Loucy (cell line): ENCODE measurements at regions not wholly inside any gene's neighbourhood (a gene's known extent, or its start where the extent isn't known, plus 50 kb on each side); places are given as distances from the start of the nearest gene placed in this dataset.

ENCODE experiments used
- H2AFZ ChIP-seq: fragments of 200-600 bp; sonication (generic); 2 replicates; pipeline ENCODE4 v1.6.0; 2016; ENCODE audit warnings: antibody characterized with exemption, mild to moderate bottlenecking, low read length, moderate library complexity
- H3F3A ChIP-seq: fragments of 200-600 bp; 2 replicates; pipeline ENCODE4 v1.6.0; 2016; ENCODE audit warnings: antibody characterized with exemption, low read depth, mild to moderate bottlenecking
- H3K27me3 ChIP-seq: fragments of 200-600 bp; sonication (generic); 2 replicates; pipeline ENCODE4 v1.6.1; 2014; ENCODE audit warnings: low read length, mild to moderate bottlenecking; ENCODE audit not compliant: insufficient read depth, poor library complexity, severe bottlenecking
- H3K36me3 ChIP-seq: fragments of 200-600 bp; sonication (generic); 2 replicates; pipeline ENCODE4 v1.6.1; 2016; ENCODE audit warnings: low read length; ENCODE audit not compliant: insufficient read depth
- H3K4me1 ChIP-seq: fragments of 200-600 bp; sonication (generic); 2 replicates; pipeline ENCODE4 v1.5.1; 2014; ENCODE audit warnings: low read length, mild to moderate bottlenecking; ENCODE audit not compliant: insufficient read depth, poor library complexity, severe bottlenecking
- H3K4me2 ChIP-seq: fragments of 200-600 bp; sonication (generic); 2 replicates; pipeline ENCODE4 v1.6.0; 2014; ENCODE audit warnings: antibody characterized with exemption, low read length, low read depth, mild to moderate bottlenecking; ENCODE audit not compliant: poor library complexity, severe bottlenecking
- H3K4me3 ChIP-seq: fragments of 200-600 bp; sonication (generic); 2 replicates; pipeline ENCODE4 v1.5.1; 2014; ENCODE audit warnings: low read length, mild to moderate bottlenecking, mixed read lengths; ENCODE audit not compliant: poor library complexity, severe bottlenecking
- H3K79me2 ChIP-seq: fragments of 200-600 bp; sonication (generic); 2 replicates; pipeline ENCODE4 v1.6.1; 2014; ENCODE audit warnings: low read length; ENCODE audit not compliant: insufficient read depth
- H3K9ac ChIP-seq: fragments of 200-600 bp; sonication (generic); 2 replicates; pipeline ENCODE4 v1.6.0; 2014; ENCODE audit warnings: mild to moderate bottlenecking, low read depth, low read length, moderate library complexity; ENCODE audit not compliant: poor library complexity, severe bottlenecking
- H3K9me2 ChIP-seq: fragments of 200-600 bp; sonication (generic); replicated peaks from 2 replicates; pipeline ENCODE4 v1.6.1; 2016; ENCODE audit warnings: low read depth, low read length, mixed read lengths
- H3K9me3 ChIP-seq: fragments of 200-600 bp; sonication (generic); 2 replicates; pipeline ENCODE4 v1.6.1; 2014; ENCODE audit warnings: mild to moderate bottlenecking, antibody characterized with exemption, low read length, low read depth; ENCODE audit not compliant: insufficient read depth
- H4K20me1 ChIP-seq: fragments of 200-600 bp; sonication (generic); 2 replicates; pipeline ENCODE4 v1.6.0; 2014; ENCODE audit warnings: antibody characterized with exemption, low read length, mild to moderate bottlenecking; ENCODE audit not compliant: insufficient read depth, poor library complexity, severe bottlenecking
- EZH2phosphoT487 ChIP-seq: fragments of 200-600 bp; IDR thresholded peaks from 2 replicates; pipeline ENCODE4 v1.6.1; 2018; ENCODE audit warnings: antibody characterized with exemption, mild to moderate bottlenecking, moderate library complexity, borderline replicate concordance
- TF ChIP-seq, protein P1 (sequence below): fragments of 200-600 bp; sonication (generic); conservative IDR thresholded peaks from 2 replicates; pipeline ENCODE4 v1.5.1; 2014; ENCODE audit warnings: mild to moderate bottlenecking, antibody characterized with exemption, low read length

DNA sequence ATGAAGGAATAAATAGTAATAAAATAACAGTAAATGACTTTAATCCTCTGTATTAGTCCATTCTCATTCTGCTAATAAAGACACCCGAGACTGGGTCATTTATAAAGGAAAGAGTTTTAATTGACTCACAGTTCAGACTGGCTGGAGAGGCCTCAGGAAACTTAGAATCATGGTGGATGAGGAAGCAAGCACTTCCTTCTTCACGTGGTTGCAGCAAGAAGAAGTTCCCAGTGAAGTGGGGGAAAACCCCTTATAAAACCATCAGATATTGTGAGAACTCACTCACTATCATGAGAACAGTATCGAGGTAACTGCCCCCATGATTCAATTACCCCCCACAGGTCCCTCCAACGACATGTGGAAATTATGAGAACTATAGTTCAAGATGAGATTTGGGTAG lies 727.9 kb upstream of the LINC00305 start:
- TF ChIP-seq EZH2phosphoT487: no peak
- TF ChIP-seq, protein P1, sequence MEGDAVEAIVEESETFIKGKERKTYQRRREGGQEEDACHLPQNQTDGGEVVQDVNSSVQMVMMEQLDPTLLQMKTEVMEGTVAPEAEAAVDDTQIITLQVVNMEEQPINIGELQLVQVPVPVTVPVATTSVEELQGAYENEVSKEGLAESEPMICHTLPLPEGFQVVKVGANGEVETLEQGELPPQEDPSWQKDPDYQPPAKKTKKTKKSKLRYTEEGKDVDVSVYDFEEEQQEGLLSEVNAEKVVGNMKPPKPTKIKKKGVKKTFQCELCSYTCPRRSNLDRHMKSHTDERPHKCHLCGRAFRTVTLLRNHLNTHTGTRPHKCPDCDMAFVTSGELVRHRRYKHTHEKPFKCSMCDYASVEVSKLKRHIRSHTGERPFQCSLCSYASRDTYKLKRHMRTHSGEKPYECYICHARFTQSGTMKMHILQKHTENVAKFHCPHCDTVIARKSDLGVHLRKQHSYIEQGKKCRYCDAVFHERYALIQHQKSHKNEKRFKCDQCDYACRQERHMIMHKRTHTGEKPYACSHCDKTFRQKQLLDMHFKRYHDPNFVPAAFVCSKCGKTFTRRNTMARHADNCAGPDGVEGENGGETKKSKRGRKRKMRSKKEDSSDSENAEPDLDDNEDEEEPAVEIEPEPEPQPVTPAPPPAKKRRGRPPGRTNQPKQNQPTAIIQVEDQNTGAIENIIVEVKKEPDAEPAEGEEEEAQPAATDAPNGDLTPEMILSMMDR: no peak
- Histone ChIP-seq H3K9me2 (no peaks in the 10 kb centered on the region), H3K36me3 (no peaks in the 10 kb centered on the region), H3K79me2 (no peaks in the 10 kb centered on the region), H3F3A (no peaks in the 10 kb centered on the region), H3K4me3 (no peak overlapping the region), H3K9ac (no peak overlapping the region), H3K27me3 (no peaks in the 10 kb centered on the region), H4K20me1 (no peaks in the 10 kb centered on the region), H3K4me2 (no peak overlapping the region), H3K9me3 (no peaks in the 10 kb centered on the region), H2AFZ (no peak overlapping the region), H3K4me1 (no peaks in the 10 kb centered on the region)

DNA sequence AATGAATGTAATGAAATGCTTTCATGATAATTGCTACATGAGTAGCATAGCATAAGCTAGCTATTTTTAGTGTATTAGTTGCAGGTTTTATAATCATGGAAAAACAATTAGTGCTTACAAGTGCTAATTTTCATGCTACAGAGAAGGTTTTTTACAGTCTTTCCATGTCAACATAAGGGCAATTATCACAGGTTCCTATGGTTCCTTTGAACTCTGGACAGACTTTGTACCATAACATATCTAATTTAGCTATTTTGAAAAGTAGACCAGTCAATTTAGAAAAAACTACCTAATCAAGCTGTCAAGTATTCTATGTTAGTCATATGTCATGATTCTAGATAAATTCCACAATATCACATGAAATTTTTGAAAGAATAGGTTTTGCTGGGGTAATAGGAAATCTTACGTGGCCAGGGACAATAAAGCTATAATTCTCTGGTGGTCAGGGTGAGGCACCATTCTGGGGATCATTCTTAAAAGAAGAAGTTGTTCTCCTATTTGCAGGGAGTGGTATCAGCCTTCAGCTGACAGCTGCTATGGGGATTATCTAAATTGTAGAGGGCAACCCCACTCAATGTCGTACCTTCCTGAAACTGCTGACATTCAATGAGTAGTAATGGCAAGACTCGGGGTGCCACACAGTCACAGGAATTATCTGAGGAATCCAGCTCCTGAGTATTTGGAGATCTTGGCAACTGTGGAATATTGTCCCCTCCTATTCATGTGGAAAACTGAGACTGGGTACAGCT lies 724.0 kb upstream of the LINC00305 start:
- Histone ChIP-seq H3K27me3 (no peaks in the 10 kb centered on the region), H3K4me2 (no peak overlapping the region), H2AFZ (no peak overlapping the region), H3K9ac (no peak overlapping the region), H3K9me3 (0 out of 2 replicates have a peak, but pooled peaks cover 3% of the 10 kb centered on the region), H3K9me2 (no peaks in the 10 kb centered on the region), H3K79me2 (no peaks in the 10 kb centered on the region), H3K36me3 (no peaks in the 10 kb centered on the region), H4K20me1 (no peaks in the 10 kb centered on the region), H3K4me3 (no peak overlapping the region), H3K4me1 (no peaks in the 10 kb centered on the region), H3F3A (no peaks in the 10 kb centered on the region)
- TF ChIP-seq, protein P1: no peak
- no peak for TF ChIP-seq EZH2phosphoT487

DNA sequence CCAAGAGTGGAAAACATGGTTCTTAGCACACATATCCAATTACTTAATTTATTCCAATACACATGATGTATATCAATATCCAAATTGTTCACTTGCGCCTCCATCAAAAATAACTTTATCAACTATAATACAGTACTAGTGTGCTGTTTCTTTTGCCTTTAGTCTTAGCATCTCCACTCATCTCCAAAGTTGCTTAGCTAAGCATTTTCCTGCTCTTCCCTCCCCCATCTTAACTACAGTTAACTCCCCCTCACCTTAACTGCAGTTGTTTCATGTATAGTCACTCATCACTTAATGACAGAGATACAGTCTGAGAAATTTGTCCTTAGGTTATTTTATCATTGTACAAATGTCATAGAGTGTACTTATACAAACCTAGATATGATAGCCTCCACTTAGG lies 705.2 kb upstream of the LINC00305 start:
- Histone ChIP-seq H3K27me3 (no peaks in the 10 kb centered on the region), H3F3A (no peaks in the 10 kb centered on the region), H2AFZ (no peak overlapping the region), H3K36me3 (no peaks in the 10 kb centered on the region), H3K9ac (no peak overlapping the region), H3K4me3 (no peak overlapping the region), H4K20me1 (no peaks in the 10 kb centered on the region), H3K9me2 (no peaks in the 10 kb centered on the region), H3K9me3 (no peaks in the 10 kb centered on the region), H3K79me2 (no peaks in the 10 kb centered on the region), H3K4me1 (no peaks in the 10 kb centered on the region), H3K4me2 (no peak overlapping the region)
- TF ChIP-seq, protein P1: no peak
- no peak for TF ChIP-seq EZH2phosphoT487
